ENCODE measurements at regions not wholly inside any gene's neighbourhood (a gene's known extent, or its start where the extent isn't known, plus 50 kb on each side); places are given as distances from the start of the nearest gene placed in this dataset.
A peak's percentile ranks its signal among the peaks of the same experiment; 100 is the strongest.
"Not testable (repeated sequence)": the region's sequence is repeated elsewhere in the genome, so short reads cannot be mapped to it uniquely, and the experiment has no call there.

DNA sequence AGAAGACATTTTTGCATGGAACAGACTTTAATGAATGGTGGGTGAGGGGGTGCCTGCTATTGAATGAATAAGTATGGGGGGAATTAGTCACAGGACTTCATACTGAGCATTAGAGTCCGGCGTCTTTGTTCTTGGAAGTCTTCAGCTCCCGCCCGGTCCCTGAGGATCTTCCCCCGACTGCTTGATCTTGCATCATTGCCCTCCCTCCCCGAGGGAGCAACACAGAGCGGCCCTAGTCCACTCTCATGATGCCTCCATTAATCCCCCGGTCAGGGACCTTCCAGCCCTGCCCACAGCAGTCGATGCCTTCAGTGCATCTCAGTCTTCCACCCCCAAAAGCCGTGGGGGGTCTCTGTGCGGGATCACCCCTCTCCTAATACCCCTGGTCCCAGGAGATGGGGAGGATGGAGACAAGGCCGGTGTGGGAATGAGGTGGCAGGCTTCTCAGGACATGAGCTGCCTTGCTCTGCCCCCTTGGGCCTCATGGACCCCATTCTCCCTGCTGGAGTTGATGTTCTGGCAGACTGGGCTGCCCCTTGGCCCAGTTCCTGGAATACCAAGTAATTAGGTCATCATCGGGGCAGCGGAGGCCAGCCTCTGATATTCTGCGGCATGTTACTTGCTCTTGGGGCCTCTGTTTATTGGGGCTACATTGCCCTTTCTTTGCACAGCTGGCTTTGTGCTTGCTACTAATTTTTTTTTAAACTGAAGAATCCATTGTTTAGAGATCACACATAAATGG, 110.5 kb upstream of the PLGLB2 start:
- DNase-seq (ENCODE audit: low read depth in 1 of 2, low spot score in 2 of 2): peak; percentile 49 to 58
- H3K36me3 ChIP-seq; H3K9me3 ChIP-seq (replicated peaks); H3K27ac ChIP-seq; H3K4me1 ChIP-seq (replicated peaks); H3K4me3 ChIP-seq; H3K27me3 ChIP-seq (replicated peaks): not testable (repeated sequence)

DNA sequence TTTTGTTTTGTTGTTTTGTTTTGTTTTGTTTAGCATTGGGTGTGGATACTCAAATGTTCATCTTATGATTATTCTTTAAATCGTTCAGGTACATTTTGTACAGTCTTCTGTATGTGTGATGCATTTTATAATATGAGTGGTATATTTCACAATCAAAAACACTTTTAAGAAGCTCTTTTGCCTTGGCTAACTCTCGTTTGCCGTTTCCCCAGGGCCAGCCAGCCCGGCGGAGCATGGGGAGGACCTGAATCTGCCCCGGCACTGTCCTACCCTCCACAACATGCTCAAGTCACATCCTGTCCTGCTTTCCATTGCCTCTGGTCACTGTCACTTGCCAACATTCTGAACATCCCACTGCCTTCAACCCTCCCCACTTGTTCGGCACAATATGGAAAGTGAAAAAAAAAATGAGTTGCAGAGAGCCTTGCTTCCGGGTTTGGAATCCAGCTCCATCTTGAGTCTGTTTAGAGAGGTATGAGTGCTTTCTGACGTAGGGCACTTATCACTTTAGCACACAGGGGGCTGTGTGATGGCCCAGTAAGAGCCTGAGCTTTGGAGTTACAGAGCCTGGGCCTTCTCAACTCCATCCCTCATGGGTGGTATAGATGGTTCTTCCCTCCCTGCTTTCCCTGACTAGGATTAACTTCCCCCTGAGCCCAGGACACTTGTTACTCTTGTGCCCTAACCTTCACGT, 109.6 kb upstream of the PLGLB2 start:
- H3K4me3 ChIP-seq; H3K4me1 ChIP-seq (replicated peaks); H3K27ac ChIP-seq; H3K27me3 ChIP-seq (replicated peaks); H3K36me3 ChIP-seq; DNase-seq (ENCODE audit: low read depth in 1 of 2, low spot score in 2 of 2); H3K9me3 ChIP-seq (replicated peaks): not testable (repeated sequence)

DNA sequence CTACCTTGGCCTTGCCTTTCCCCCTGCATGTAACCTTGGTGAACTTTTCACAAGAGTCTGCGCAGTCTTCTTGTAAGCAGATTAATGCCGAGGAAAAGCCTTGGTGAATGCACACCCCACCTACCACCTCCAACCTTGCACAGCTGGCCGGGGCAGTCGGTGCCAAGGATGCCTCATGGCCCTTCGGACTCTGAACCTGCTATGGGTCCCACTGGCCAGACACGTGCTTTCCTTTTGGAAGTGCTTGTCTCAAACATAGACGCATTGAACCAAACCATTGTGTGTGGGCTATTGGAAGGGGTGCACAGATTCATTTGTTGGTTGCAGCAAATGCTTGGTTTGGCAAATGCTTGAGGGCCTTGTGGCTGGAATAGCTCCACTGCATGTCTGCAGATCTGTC, 109.0 kb upstream of the PLGLB2 start:
- DNase-seq (ENCODE audit: low read depth in 1 of 2, low spot score in 2 of 2); H3K27ac ChIP-seq; H3K9me3 ChIP-seq (replicated peaks); H3K4me3 ChIP-seq; H3K36me3 ChIP-seq; H3K4me1 ChIP-seq (replicated peaks); H3K27me3 ChIP-seq (replicated peaks): not testable (repeated sequence)

DNA sequence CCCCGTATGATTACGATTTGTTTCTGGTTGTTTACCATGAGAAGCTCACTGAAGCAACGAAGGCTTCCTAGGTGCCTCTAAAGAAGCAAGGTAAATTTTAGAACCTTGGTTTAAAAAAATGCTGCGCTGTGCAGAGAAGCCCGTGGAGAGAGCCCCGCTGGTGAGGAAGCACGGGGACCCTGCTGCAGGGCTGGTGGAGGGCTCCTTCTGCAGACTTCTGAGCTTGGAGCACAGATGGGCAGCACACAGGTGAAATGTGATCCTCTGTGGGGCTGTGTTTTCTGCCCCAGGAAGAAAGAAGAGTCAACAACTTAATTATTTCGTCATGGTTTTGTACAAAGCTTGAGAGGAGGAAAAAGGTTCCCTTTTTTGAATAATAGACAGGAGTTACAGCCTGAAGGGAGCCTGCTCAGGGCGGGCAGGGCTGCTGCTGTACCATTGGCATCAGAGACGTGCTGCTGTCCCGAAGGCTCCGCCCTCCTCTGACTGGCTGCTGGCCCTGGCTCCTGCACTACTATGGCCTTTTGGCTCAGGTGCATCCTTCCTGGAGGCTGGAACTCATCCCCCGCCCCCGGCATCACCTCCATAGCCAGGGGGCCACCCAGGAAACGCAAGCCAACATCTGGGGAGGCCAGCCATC, 108.0 kb upstream of the PLGLB2 start:
- H3K4me3 ChIP-seq; H3K27me3 ChIP-seq (replicated peaks); H3K27ac ChIP-seq; H3K36me3 ChIP-seq; H3K4me1 ChIP-seq (replicated peaks); DNase-seq (ENCODE audit: low read depth in 1 of 2, low spot score in 2 of 2); H3K9me3 ChIP-seq (replicated peaks): not testable (repeated sequence)

DNA sequence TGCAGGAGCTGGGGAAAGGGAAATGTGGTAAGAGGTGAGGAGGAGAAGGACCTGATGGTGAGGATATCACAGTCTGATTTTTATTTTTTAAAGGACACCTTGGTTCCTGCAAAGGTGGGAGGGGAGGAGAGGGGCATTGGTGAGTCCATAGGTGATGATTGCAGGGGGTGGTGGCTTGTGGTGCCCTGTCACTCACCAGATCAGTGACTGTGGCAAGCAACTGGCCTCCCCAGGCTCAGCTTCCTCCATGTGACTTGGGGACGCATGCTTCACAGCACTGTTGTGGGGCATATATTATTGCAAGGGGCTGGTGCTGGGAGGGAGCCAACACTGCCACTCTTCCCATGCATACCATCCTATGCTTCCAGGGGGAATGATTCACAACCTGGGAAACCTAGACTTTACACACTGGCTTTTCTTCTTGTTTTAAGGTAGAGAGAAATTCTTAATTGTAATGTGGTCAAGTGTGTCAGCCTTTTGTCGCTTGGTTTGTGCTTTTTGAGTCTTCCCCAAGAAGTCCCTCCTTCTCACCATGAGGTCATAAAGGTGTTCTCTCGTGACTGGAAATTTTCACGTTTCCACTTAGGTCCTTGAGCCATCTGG, 106.8 kb upstream of the PLGLB2 start:
- H3K27me3 ChIP-seq (replicated peaks); H3K36me3 ChIP-seq; H3K4me1 ChIP-seq (replicated peaks); H3K4me3 ChIP-seq; H3K27ac ChIP-seq; DNase-seq (ENCODE audit: low read depth in 1 of 2, low spot score in 2 of 2); H3K9me3 ChIP-seq (replicated peaks): not testable (repeated sequence)

DNA sequence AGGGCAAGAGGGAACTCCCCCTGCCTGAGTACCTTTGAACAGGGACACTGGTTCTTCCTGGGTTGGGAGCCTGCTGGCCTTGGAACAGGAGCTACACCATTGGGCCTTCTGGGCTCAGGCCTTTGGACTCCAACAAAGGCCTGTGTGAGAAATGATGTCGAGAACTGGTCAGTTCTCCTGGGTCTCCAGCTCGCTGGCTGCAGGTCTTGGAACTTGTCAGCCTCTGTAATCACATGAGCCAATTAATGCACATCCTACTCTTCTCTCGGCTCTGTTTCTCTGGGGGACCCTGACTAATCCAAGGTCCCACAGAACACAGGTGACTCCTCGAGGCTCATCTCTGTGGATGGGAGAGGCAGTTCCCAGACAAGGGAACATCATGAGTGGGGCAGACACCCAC, 104.7 kb upstream of the PLGLB2 start:
- not testable (repeated sequence) for H3K27ac ChIP-seq; H3K4me1 ChIP-seq (replicated peaks); H3K9me3 ChIP-seq (replicated peaks); H3K4me3 ChIP-seq; DNase-seq (ENCODE audit: low read depth in 1 of 2, low spot score in 2 of 2); H3K27me3 ChIP-seq (replicated peaks); H3K36me3 ChIP-seq

DNA sequence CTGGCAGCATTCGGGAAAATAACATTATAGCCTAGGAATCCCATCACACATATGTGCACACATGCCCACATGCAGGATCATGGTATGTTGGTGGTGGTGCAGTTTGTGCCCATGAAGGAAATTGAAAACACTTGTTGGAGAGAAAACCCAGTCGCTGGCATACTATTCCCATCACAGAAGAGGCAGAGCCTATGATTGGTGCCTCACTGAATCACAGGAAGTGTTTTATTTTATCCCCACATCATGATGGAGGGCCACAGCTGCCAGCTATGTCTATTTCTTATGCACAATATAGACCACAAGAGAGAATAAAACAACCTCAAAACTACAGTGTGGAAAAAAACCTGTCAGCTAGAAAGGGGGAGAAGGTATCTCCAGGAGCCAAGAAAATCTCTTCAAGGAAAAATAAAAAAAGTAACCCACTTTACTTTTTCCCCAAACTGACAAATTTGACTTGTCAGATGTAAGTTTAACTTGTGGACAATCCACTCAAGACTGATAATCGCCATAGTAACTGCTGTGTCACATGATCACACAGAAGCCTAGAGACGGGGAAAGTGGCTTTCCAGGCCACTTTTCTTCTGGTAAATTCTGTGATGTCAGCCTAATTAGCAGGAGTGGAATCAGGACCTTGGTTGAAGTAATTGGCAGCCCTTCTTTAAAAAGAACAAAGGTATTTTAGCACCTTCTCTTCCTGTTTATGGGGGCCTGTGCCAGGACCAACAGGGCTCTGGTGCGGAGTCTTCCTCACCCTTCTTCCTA, 100.0 kb upstream of the PLGLB2 start:
- not testable (repeated sequence) for DNase-seq (ENCODE audit: low read depth in 1 of 2, low spot score in 2 of 2); H3K9me3 ChIP-seq (replicated peaks); H3K4me1 ChIP-seq (replicated peaks); H3K27me3 ChIP-seq (replicated peaks); H3K4me3 ChIP-seq; H3K36me3 ChIP-seq; H3K27ac ChIP-seq

DNA sequence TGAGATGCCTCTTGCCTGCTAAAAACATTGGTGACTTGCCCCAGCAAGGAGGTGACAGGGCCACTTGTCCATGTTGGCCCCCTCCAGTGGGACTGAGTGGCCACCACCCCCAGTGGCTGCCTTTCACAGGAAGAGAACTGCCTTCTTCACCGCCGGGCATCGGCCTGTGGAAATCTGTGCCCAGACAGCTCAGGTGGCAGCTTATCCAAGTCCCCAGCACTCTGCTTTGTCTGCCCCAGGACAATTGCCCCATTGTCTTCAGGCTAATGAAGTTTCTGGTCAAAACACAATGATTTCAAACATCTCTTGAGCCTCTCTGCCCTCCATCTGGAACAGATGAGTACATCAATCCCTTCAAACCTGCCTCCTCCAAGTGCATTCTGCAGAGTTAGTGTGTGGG, 99.1 kb upstream of the PLGLB2 start:
- H3K4me1 ChIP-seq (replicated peaks); H3K27me3 ChIP-seq (replicated peaks); H3K27ac ChIP-seq; DNase-seq (ENCODE audit: low read depth in 1 of 2, low spot score in 2 of 2); H3K36me3 ChIP-seq; H3K9me3 ChIP-seq (replicated peaks); H3K4me3 ChIP-seq: not testable (repeated sequence)

DNA sequence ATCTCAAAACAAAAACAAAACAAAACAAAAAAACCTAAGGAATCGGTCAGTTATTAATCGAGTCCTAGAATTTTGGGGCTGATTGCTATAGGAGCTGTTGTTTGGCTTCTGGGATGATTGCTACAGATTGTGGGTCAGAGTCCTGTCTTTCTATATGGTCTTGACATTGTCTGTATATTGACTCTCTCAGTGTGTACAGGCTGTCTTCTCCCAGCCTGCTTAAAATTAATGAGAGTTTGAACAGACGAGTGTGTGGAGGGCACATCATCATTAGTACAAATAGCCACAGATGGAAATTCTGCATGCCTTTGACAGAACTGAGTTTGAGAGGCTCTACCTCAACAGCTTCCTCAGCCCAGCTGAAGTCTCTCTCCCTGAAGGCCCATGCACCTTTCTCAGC, 98.0 kb upstream of the PLGLB2 start:
- H3K36me3 ChIP-seq; DNase-seq (ENCODE audit: low read depth in 1 of 2, low spot score in 2 of 2); H3K9me3 ChIP-seq (replicated peaks); H3K4me1 ChIP-seq (replicated peaks); H3K4me3 ChIP-seq; H3K27me3 ChIP-seq (replicated peaks); H3K27ac ChIP-seq: not testable (repeated sequence)

DNA sequence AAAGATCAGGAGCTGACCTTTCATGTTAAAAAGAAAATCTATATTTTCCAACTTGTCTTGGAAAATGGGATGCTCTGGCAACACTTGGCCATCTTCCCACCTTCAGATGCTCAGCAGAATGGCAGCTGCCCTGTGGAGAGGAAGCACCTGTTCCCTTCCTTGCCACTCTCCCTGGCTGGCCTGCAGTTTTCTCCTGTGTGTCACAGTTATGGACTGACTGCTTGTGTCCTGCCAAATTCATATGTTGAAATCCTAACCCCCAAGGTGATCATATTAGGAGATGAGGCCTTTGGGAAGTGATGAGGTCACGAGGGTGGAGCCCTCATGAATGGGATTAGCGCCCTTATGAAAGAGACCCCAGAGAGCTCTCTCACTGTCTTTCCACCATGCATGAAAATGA, 97.0 kb upstream of the PLGLB2 start:
- not testable (repeated sequence) for H3K9me3 ChIP-seq (replicated peaks); H3K4me1 ChIP-seq (replicated peaks); H3K4me3 ChIP-seq; H3K27ac ChIP-seq; H3K36me3 ChIP-seq; H3K27me3 ChIP-seq (replicated peaks); DNase-seq (ENCODE audit: low read depth in 1 of 2, low spot score in 2 of 2)

DNA sequence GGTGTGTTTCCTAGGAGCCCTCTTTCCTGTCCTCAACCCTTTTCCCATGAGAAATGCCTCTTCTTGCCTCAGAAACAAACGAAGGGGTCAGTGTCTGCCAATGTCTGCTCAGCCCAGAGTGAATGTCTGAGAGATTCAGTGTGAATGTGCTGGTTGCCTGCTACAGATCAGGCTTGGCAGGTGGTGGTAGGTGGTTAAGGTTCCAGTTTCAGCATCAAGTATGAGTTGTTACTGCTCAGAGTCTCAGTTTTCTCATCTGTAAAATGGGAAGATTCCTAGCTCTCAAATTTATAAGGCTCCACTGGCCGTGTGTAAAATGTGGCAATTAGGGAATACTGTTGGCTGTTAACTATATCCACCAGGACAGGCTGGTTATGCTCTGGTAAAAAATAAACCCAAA, 96.3 kb upstream of the PLGLB2 start:
- not testable (repeated sequence) for DNase-seq (ENCODE audit: low read depth in 1 of 2, low spot score in 2 of 2); H3K4me1 ChIP-seq (replicated peaks); H3K27ac ChIP-seq; H3K36me3 ChIP-seq; H3K4me3 ChIP-seq; H3K9me3 ChIP-seq (replicated peaks); H3K27me3 ChIP-seq (replicated peaks)

DNA sequence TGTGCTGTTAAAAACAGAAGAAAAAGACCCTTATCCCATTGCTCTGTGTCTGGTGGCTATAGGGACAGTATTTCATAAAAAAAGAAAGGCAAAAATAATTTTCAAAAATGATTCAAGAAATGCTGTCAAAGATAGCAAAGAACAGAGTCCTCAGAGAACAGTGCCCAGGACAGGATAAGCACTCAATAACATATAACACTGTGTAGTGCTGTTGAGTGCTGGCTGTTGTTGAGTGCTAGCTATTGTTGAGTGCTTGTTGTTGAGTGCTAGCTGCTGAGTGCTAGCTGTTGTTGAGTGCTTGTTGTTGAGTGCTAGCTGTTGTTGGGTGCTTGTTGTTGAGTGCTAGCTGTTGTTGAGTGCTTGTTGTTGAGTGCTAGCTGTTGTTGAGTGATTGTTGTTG, 94.5 kb upstream of the PLGLB2 start:
- not testable (repeated sequence) for H3K4me3 ChIP-seq; H3K9me3 ChIP-seq (replicated peaks); H3K4me1 ChIP-seq (replicated peaks); H3K27ac ChIP-seq; H3K36me3 ChIP-seq; DNase-seq (ENCODE audit: low read depth in 1 of 2, low spot score in 2 of 2); H3K27me3 ChIP-seq (replicated peaks)

DNA sequence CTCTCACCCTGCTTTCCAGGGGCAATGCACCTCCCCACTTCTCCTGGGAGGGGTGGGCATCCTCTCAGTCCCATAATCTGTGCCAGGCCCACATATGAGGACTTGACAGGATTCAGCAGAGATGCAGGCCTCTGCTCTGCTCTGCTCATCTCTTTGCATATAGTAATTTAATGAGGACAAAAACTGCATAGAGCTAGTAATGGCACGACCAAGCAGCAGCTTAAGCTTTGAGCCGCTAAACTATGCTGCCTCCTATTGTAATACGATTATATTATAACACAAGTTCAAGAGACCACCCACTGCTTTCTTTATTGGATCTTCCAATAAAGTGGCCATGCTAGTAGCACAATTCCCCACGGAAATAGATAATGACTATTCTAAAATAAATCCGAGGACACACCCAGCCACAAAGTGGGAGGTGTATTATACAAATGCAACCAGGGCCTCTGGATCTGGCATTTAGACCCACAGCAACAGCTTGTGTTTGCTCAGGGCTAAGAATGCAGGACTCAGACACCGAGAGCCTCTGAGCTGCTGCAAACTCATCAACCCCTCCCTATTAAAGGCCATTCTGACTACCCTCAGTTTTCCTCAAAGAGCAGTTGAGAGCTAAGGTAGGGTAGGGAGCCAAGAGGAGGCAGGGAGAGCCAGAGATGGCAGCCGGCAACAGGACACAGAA, 93.6 kb upstream of the PLGLB2 start:
- not testable (repeated sequence) for H3K9me3 ChIP-seq (replicated peaks); H3K27me3 ChIP-seq (replicated peaks); H3K36me3 ChIP-seq; H3K4me1 ChIP-seq (replicated peaks); H3K27ac ChIP-seq; H3K4me3 ChIP-seq
- DNase-seq (ENCODE audit: low read depth in 1 of 2, low spot score in 2 of 2): peak in 1 of 2 experiments; percentile 58

All from SJSA1 (cell line).